ENCODE measurements at regions not wholly inside any gene's neighbourhood (a gene's known extent, or its start where the extent isn't known, plus 50 kb on each side); places are given as distances from the start of the nearest gene placed in this dataset.
"Not testable (repeated sequence)": the region's sequence is repeated elsewhere in the genome, so short reads cannot be mapped to it uniquely, and the experiment has no call there.

- H3K4me3 ChIP-seq (ENCODE audit: low read depth, low read length): no peak overlapping the region
- no peak for DNase-seq (ENCODE audit: low read depth)
- TF ChIP-seq CTCF (conservative IDR thresholded peaks at IDR 0.05; ENCODE audit: low read depth, low read length): no peak
Observed at GRCh38 chr10:52954407-52954806, 181.8 kb upstream of the MBL2 start.

GRCh38 chr10:52952391-52953055, 179.9 kb upstream of the MBL2 start:
- TF ChIP-seq CTCF (conservative IDR thresholded peaks at IDR 0.05; ENCODE audit: low read depth, low read length): no peak
- H3K4me3 ChIP-seq (ENCODE audit: low read depth, low read length): no peak overlapping the region
- DNase-seq (ENCODE audit: low read depth): no peak

- H3K4me3 ChIP-seq (ENCODE audit: low read depth, low read length): no peak overlapping the region
- TF ChIP-seq CTCF (conservative IDR thresholded peaks at IDR 0.05; ENCODE audit: low read depth, low read length): peak; percentile 89
- peak; percentile 27 for DNase-seq (ENCODE audit: low read depth)
Observed at GRCh38 chr10:52951824-52952223, 179.2 kb upstream of the MBL2 start.

- DNase-seq (ENCODE audit: low read depth): no peak
- TF ChIP-seq CTCF (conservative IDR thresholded peaks at IDR 0.05; ENCODE audit: low read depth, low read length): peak; percentile 18
- H3K4me3 ChIP-seq (ENCODE audit: low read depth, low read length): no peak overlapping the region
Observed at GRCh38 chr10:52950578-52950977, 178.0 kb upstream of the MBL2 start.

- peak; percentile 57 for TF ChIP-seq CTCF (conservative IDR thresholded peaks at IDR 0.05; ENCODE audit: low read depth, low read length)
- no peak overlapping the region for H3K4me3 ChIP-seq (ENCODE audit: low read depth, low read length)
- DNase-seq (ENCODE audit: low read depth): no peak
Observed at GRCh38 chr10:52949899-52950298, 177.3 kb upstream of the MBL2 start.

- no peak for TF ChIP-seq CTCF (conservative IDR thresholded peaks at IDR 0.05; ENCODE audit: low read depth, low read length)
- DNase-seq (ENCODE audit: low read depth): no peak
- H3K4me3 ChIP-seq (ENCODE audit: low read depth, low read length): no peak overlapping the region
Observed at GRCh38 chr10:52946486-52946885, 173.9 kb upstream of the MBL2 start.

- H3K4me3 ChIP-seq (ENCODE audit: low read depth, low read length); DNase-seq (ENCODE audit: low read depth): not testable (repeated sequence)
Observed at GRCh38 chr10:52945521-52945920, 172.9 kb upstream of the MBL2 start.
